ENCODE measurements at regions not wholly inside any gene's neighbourhood (a gene's known extent, or its start where the extent isn't known, plus 50 kb on each side); places are given as distances from the start of the nearest gene placed in this dataset.

DNA sequence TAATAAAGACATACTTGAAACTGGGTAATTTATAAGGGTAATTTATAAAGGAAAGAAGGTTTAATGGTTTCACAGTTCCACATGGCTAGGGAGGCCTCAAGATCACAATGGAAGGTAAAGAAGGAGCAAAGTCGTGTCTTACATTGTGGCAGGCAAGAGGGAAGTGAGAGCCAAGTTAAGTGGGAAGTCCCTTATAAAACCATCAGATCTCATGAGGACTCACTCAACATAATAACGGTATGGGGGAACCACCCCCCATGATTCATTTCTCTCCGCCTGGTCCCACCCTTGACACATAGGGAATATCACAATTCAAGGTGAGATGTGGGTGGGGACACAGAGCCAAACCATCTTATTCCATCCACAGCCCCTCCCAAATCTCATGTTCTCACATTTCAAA lies 76.8 kb upstream of the ZNF678 start:
- Histone ChIP-seq H3K4me1 (ENCODE audit: control insufficient read depth in 1 of 2, insufficient read depth in 2 of 2, low read length in 2 of 2) (no peaks in the 10 kb centered on the region), H3K9me3 (ENCODE audit: control insufficient read depth in 1 of 2, insufficient read depth in 1 of 2, low read depth in 1 of 2, low read length in 2 of 2) (no peaks in the 10 kb centered on the region), H3K27ac (ENCODE audit: low read depth, low read length) (no peak overlapping the region), H3K9ac (ENCODE audit: low read length) (no peak overlapping the region), H3K79me2 (ENCODE audit: insufficient read depth, low read length) (no peaks in the 10 kb centered on the region), H3K36me3 (ENCODE audit: control insufficient read depth in 1 of 2, insufficient read depth in 2 of 2, low read length in 2 of 2) (no peaks in the 10 kb centered on the region), H3K4me3 (replicated peaks in 1 of 2; ENCODE audit: low read depth in 1 of 2, low read length in 2 of 2) (no peak overlapping the region), H4K20me1 (ENCODE audit: insufficient read depth) (no peaks in the 10 kb centered on the region), H2AFZ (ENCODE audit: low read depth, low read length, poor library complexity, severe bottlenecking) (no peak overlapping the region), H3K27me3 (ENCODE audit: insufficient read depth, low read length) (no peaks in the 10 kb centered on the region), H3K9me2 (ENCODE audit: insufficient read depth) (no peaks in the 10 kb centered on the region), H3K4me2 (ENCODE audit: low read length) (no peak overlapping the region)
- no peak for DNase-seq (ENCODE audit: low read depth, low spot score)
- no TSS peak for BruUV-seq (replicated peaks)
- intact Hi-C loops (cut with micrococcal nuclease), result no loop called here
- POLR2A ChIA-PET, result no interaction called here
- no peak for ATAC-seq
- RAD21 ChIA-PET (ENCODE audit: low non-redundant PET in 1 of 2, low total read pairs in 2 of 2, uncharacterized antibody in 2 of 2, unreplicated experiment in 2 of 2), result no interaction called here
- TF ChIP-seq, protein P1, sequence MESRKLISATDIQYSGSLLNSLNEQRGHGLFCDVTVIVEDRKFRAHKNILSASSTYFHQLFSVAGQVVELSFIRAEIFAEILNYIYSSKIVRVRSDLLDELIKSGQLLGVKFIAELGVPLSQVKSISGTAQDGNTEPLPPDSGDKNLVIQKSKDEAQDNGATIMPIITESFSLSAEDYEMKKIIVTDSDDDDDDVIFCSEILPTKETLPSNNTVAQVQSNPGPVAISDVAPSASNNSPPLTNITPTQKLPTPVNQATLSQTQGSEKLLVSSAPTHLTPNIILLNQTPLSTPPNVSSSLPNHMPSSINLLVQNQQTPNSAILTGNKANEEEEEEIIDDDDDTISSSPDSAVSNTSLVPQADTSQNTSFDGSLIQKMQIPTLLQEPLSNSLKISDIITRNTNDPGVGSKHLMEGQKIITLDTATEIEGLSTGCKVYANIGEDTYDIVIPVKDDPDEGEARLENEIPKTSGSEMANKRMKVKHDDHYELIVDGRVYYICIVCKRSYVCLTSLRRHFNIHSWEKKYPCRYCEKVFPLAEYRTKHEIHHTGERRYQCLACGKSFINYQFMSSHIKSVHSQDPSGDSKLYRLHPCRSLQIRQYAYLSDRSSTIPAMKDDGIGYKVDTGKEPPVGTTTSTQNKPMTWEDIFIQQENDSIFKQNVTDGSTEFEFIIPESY (IDR thresholded peaks at IDR 0.05; ENCODE audit: extremely low read depth, insufficient replicate concordance, low read length), result no peak
- no peak for TF ChIP-seq CTCF (IDR thresholded peaks at IDR 0.05 in 2 of 3, conservative IDR thresholded peaks at IDR 0.05 in 1 of 3; ENCODE audit: borderline replicate concordance in 1 of 3, insufficient read depth in 1 of 3, low read depth in 2 of 3, low read length in 2 of 3)
- TF ChIP-seq EZH2 (IDR thresholded peaks at IDR 0.05), result no peak
- no peak for TF ChIP-seq SP1 (IDR thresholded peaks at IDR 0.05; ENCODE audit: low read depth)
- TF ChIP-seq, protein P2, sequence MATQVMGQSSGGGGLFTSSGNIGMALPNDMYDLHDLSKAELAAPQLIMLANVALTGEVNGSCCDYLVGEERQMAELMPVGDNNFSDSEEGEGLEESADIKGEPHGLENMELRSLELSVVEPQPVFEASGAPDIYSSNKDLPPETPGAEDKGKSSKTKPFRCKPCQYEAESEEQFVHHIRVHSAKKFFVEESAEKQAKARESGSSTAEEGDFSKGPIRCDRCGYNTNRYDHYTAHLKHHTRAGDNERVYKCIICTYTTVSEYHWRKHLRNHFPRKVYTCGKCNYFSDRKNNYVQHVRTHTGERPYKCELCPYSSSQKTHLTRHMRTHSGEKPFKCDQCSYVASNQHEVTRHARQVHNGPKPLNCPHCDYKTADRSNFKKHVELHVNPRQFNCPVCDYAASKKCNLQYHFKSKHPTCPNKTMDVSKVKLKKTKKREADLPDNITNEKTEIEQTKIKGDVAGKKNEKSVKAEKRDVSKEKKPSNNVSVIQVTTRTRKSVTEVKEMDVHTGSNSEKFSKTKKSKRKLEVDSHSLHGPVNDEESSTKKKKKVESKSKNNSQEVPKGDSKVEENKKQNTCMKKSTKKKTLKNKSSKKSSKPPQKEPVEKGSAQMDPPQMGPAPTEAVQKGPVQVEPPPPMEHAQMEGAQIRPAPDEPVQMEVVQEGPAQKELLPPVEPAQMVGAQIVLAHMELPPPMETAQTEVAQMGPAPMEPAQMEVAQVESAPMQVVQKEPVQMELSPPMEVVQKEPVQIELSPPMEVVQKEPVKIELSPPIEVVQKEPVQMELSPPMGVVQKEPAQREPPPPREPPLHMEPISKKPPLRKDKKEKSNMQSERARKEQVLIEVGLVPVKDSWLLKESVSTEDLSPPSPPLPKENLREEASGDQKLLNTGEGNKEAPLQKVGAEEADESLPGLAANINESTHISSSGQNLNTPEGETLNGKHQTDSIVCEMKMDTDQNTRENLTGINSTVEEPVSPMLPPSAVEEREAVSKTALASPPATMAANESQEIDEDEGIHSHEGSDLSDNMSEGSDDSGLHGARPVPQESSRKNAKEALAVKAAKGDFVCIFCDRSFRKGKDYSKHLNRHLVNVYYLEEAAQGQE (IDR thresholded peaks at IDR 0.05; ENCODE audit: low read depth), result no peak
- no peak for TF ChIP-seq POLR2A (IDR thresholded peaks at IDR 0.05; ENCODE audit: borderline replicate concordance, extremely low read depth, insufficient read depth, insufficient read length)
- TF ChIP-seq, protein P3, sequence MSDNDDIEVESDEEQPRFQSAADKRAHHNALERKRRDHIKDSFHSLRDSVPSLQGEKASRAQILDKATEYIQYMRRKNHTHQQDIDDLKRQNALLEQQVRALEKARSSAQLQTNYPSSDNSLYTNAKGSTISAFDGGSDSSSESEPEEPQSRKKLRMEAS (IDR thresholded peaks at IDR 0.05), result no peak
- no peak for TF ChIP-seq CEBPB (IDR thresholded peaks at IDR 0.05; ENCODE audit: low read depth)
- CTCF ChIA-PET, result no interaction called here
